PC-9 (cell line): ENCODE measurements at regions not wholly inside any gene's neighbourhood (a gene's known extent, or its start where the extent isn't known, plus 50 kb on each side); places are given as distances from the start of the nearest gene placed in this dataset.

Source experiments
- BruUV-seq: library from RNA; stranded (reverse); fragments of 400-500 nt; replicated peaks from 2 replicates; lab custom pipeline; 2021; lab: Mats Ljungman, UMichigan
- CTCF ChIA-PET: fragments of 300-600 bp; sonication (Branson Sonifier 250); formaldehyde crosslinking; loops from one replicate; lab custom pipeline; 2022; ENCODE audit warnings: antibody characterized with exemption; lab: Charles Lee
- POLR2A ChIA-PET: fragments of 300-600 bp; sonication (Branson Sonifier 250); formaldehyde crosslinking; loops from one replicate; lab custom pipeline; 2022; ENCODE audit warnings: antibody characterized with exemption; ENCODE audit not compliant: unreplicated experiment; lab: Charles Lee
- DNase-seq, 2 experiments: peaks; one replicate each; pipeline versions ENCODE4 v3.0.0 to v3.0.0-alpha.2; 2015 to 2022; ENCODE audit warnings: mixed read lengths in 1 of 2
- H2AFZ ChIP-seq: fragments of 200-600 bp; sonication (generic); 2 replicates; pipeline ENCODE4 v1.8.1; 2017; ENCODE audit warnings: antibody characterized with exemption
- H3F3A ChIP-seq: fragments of 200-600 bp; sonication (generic); 2 replicates; pipeline ENCODE4 v1.8.1; 2017; ENCODE audit warnings: antibody characterized with exemption, mild to moderate bottlenecking, low read depth; ENCODE audit not compliant: insufficient read depth
- H3K27ac ChIP-seq: fragments of 200-600 bp; sonication (generic); 2 replicates; pipeline ENCODE4 v1.6.1; 2016; ENCODE audit warnings: mixed run types
- H3K27me3 ChIP-seq: fragments of 200-600 bp; sonication (generic); 2 replicates; pipeline ENCODE4 v1.6.1; 2016; ENCODE audit warnings: low read depth, mixed run types; ENCODE audit not compliant: insufficient read depth
- H3K36me3 ChIP-seq: fragments of 200-600 bp; sonication (generic); 2 replicates; pipeline ENCODE4 v1.6.1; 2016; ENCODE audit warnings: low read depth, mixed run types
- H3K4me1 ChIP-seq: fragments of 200-600 bp; sonication (generic); replicated peaks from 2 replicates; pipeline ENCODE4 v1.6.1; 2016; ENCODE audit warnings: mixed run types; ENCODE audit not compliant: insufficient read depth
- H3K4me2 ChIP-seq: fragments of 200-600 bp; sonication (generic); 2 replicates; pipeline ENCODE4 v1.6.1; 2017; ENCODE audit warnings: mixed run types
- H3K4me3 ChIP-seq: fragments of 200-600 bp; sonication (generic); 2 replicates; pipeline ENCODE4 v1.6.1; 2016; ENCODE audit warnings: mixed run types
- H3K79me2 ChIP-seq: fragments of 200-600 bp; sonication (generic); 2 replicates; pipeline ENCODE4 v1.6.1; 2017; ENCODE audit warnings: low read depth, mixed run types
- H3K9me2 ChIP-seq: fragments of 200-600 bp; sonication (generic); 2 replicates; pipeline ENCODE4 v1.8.1; 2017; ENCODE audit warnings: mild to moderate bottlenecking; ENCODE audit not compliant: insufficient read depth
- H3K9me3 ChIP-seq: fragments of 200-600 bp; sonication (generic); 2 replicates; pipeline ENCODE4 v1.8.1; 2016; ENCODE audit warnings: low read depth; ENCODE audit not compliant: insufficient read depth
- H4K20me1 ChIP-seq: fragments of 200-600 bp; sonication (generic); 2 replicates; pipeline ENCODE4 v1.8.1; 2017; ENCODE audit not compliant: insufficient read depth
- EZH2 ChIP-seq: fragments of 200-600 bp; sonication (generic); IDR thresholded peaks from 2 replicates; pipeline ENCODE4 v1.8.0; 2017; ENCODE audit warnings: antibody characterized with exemption, low read depth
- intact Hi-C: fragments of 100-400 bp; cut with micrococcal nuclease; formaldehyde crosslinking; loops from one replicate; pipeline ENCODE4 v1.10.0; 2022; ENCODE audit not compliant: unreplicated experiment
- TF ChIP-seq, protein P1 (sequence below): fragments of 200-600 bp; sonication (generic); conservative IDR thresholded peaks from 2 replicates; pipeline ENCODE4 v1.6.1; 2017; ENCODE audit warnings: mixed run types, antibody characterized with exemption, mild to moderate bottlenecking, moderate library complexity

GRCh38 chr11:101723371-101723770 lies 139.6 kb upstream of the TRPC6 start:
- H4K20me1 ChIP-seq = no peaks in the 10 kb centered on the region
- no peak overlapping the region for H3K4me2 ChIP-seq
- no peak for DNase-seq
- H3K79me2 ChIP-seq = no peaks in the 10 kb centered on the region
- ChIA-PET POLR2A (no interaction called here), CTCF (no interaction called here)
- intact Hi-C loops = no loop called here
- no peak overlapping the region for H3K4me3 ChIP-seq
- TF ChIP-seq, protein P1, sequence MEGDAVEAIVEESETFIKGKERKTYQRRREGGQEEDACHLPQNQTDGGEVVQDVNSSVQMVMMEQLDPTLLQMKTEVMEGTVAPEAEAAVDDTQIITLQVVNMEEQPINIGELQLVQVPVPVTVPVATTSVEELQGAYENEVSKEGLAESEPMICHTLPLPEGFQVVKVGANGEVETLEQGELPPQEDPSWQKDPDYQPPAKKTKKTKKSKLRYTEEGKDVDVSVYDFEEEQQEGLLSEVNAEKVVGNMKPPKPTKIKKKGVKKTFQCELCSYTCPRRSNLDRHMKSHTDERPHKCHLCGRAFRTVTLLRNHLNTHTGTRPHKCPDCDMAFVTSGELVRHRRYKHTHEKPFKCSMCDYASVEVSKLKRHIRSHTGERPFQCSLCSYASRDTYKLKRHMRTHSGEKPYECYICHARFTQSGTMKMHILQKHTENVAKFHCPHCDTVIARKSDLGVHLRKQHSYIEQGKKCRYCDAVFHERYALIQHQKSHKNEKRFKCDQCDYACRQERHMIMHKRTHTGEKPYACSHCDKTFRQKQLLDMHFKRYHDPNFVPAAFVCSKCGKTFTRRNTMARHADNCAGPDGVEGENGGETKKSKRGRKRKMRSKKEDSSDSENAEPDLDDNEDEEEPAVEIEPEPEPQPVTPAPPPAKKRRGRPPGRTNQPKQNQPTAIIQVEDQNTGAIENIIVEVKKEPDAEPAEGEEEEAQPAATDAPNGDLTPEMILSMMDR = no peak
- no peak for TF ChIP-seq EZH2
- H3K9me3 ChIP-seq = no peaks in the 10 kb centered on the region
- H3K4me1 ChIP-seq = no peaks in the 10 kb centered on the region
- no peak overlapping the region for H3K27ac ChIP-seq
- no peaks in the 10 kb centered on the region for H3K27me3 ChIP-seq
- no peaks in the 10 kb centered on the region for H3F3A ChIP-seq
- no peaks in the 10 kb centered on the region for H3K36me3 ChIP-seq
- H2AFZ ChIP-seq = peak overlapping the region; percentile 55; the same call in 1 of the 2 replicates
- no TSS peak for BruUV-seq
- H3K9me2 ChIP-seq = no peaks in the 10 kb centered on the region

DNA sequence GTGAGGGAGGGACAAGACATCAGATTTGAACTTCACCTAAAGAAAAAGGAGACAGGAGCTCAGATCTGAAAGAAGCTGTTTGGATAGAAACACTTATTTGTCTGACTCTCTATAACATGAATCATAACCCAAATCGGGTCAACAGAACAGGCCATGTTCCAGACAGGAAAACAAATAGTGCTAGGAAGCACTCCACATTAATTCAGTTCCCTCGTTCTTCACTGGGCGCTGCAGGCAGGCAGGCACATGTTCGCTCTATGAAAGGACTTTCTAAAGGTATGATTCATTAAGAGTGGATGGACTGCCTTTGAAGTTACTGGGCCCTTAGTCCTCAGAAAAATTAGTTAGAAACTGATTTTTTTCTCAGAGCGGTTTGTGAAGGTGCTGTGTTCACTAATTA lies 137.5 kb upstream of the TRPC6 start:
- Histone ChIP-seq H3K36me3 (no peaks in the 10 kb centered on the region), H3K9me3 (no peaks in the 10 kb centered on the region), H3K4me2 (no peak overlapping the region), H3K27ac (no peak overlapping the region), H3K4me3 (no peak overlapping the region), H4K20me1 (no peaks in the 10 kb centered on the region), H3K79me2 (no peaks in the 10 kb centered on the region), H3F3A (no peaks in the 10 kb centered on the region), H2AFZ (no peak overlapping the region), H3K9me2 (no peaks in the 10 kb centered on the region), H3K27me3 (no peaks in the 10 kb centered on the region), H3K4me1 (no peaks in the 10 kb centered on the region)
- ChIA-PET CTCF (no interaction called here), POLR2A (no interaction called here)
- DNase-seq = no peak
- TF ChIP-seq, protein P1 = no peak
- no peak for TF ChIP-seq EZH2
- no TSS peak for BruUV-seq
- intact Hi-C loops = no loop called here

DNA sequence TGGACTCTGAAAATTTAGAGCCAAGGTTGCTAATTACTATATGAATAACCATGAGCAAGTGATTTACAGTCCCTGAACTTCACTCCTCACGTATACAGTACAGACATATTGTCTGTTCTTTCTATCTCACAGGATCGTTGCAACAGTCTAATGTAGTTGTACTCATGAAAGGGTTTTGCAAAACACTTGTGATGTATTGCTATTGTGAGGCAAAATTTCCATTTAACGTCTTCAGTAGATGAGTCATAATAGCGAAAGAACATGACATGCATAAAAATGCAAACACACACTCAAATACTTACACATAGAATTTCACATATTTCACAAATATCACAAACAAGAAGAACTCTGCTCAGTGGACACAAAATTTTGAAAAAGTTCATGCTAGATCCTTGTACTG lies 134.6 kb upstream of the TRPC6 start:
- H3K4me1 ChIP-seq = no peaks in the 10 kb centered on the region
- TF ChIP-seq, protein P1 = no peak
- no peak for TF ChIP-seq EZH2
- intact Hi-C loops = no loop called here
- no peak for DNase-seq
- no peaks in the 10 kb centered on the region for H4K20me1 ChIP-seq
- no peak overlapping the region for H3K4me3 ChIP-seq
- BruUV-seq = no TSS peak
- CTCF ChIA-PET = no interaction called here
- H3F3A ChIP-seq = no peaks in the 10 kb centered on the region
- no peak overlapping the region for H3K27ac ChIP-seq
- H3K79me2 ChIP-seq = no peaks in the 10 kb centered on the region
- no peaks in the 10 kb centered on the region for H3K9me3 ChIP-seq
- H2AFZ ChIP-seq = no peak overlapping the region
- no peaks in the 10 kb centered on the region for H3K9me2 ChIP-seq
- no peak overlapping the region for H3K4me2 ChIP-seq
- POLR2A ChIA-PET = interaction anchor here (0.7 kb wide), 1 partner anchor 807 kb away, joined by 7 read pairs; no protein-coding TSS in a partner anchor
- no peaks in the 10 kb centered on the region for H3K36me3 ChIP-seq
- H3K27me3 ChIP-seq = no peaks in the 10 kb centered on the region
